ENCODE measurements at regions not wholly inside any gene's neighbourhood (a gene's known extent, or its start where the extent isn't known, plus 50 kb on each side); places are given as distances from the start of the nearest gene placed in this dataset.
"Not testable (repeated sequence)": the region's sequence is repeated elsewhere in the genome, so short reads cannot be mapped to it uniquely, and the experiment has no call there.

DNA sequence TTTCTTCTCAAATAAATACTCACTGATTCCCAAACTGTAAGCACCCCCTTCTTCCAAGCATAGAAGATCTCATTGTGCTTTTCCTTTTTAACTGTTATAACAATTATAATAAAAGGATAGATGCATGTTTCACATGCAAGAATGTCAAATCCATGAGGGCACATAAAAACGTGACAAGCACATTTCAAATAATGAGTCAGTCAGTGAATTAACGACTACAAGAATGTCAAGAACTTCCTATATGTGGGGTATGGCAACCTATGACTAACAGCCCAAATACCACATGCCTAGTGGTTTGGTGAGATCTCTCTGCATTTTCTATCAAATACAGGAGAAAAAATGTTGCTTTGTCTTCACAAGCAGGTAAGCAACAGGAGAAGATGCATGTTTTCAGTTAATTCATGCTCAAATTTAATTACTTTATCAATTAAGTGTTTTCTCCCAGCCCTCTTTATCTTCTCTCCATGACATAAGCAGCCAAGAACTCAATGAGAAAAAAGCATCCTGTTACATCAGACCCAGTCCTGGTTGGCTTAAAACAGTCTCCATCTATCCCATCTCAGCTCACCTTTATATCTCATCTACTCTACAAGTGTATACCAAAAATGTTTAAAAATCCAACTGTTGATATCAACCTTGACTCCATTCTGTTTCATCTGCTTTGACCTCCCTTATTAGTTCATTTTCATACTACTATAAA lies 181.5 kb upstream of the LMCD1 start:
- DNase-seq: no peak

DNA sequence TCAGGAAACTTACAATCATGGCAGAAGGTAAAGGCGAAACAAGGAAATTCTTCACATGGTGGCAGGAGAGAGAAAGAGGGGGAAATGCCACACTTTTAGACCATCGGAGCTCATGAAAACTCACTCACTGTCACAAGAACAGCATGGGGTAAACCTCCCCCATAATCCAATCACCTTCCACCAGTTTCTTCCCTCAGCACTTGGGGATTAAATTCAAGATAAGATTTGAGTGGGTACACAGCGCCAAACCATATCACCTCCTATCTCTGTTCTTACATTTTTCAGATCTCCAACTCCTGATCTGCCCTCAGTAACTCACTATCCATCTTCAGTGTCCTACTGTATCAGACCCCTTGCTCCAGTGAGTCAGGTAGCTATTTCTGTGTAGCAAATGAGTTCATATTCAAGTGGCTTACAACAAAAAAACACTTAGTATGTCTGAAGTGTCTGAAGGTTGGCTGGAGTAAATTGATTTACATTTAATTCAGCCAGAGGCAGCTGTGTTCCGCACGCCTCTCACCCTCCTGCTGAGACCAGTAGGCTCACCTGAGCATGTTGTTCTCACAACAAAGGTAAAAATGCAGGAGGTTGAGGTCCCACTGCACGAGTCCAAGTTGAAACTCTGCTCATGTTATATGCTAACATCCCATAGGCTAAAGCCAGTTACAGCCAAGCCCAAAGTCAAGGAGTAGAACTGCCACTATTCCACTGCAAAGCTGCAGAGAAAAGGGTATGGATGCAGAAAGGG lies 180.7 kb upstream of the LMCD1 start:
- DNase-seq: no peak

GRCh38 chr3:8324747-8325146 lies 176.9 kb upstream of the LMCD1 start:
- DNase-seq: peak; percentile 60

DNA sequence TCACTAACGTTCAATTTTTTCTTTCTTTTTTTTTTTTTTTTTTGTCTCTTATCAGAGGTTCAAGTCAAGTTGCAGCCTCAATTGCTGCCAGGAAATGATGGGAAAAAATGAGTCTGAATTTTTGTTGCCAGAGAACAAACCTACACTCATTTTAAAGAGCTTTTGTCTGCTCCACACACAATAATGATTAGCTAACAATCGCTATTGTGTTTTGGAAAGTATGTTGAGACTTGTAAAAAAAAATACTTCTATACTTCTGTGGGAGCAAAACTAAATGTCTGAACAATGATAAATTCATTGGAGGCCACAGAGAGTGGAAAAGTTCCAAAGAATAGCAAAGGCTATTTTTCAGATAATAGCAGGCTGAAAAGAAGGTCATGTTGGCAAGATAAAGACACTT lies 176.3 kb upstream of the LMCD1 start:
- DNase-seq: no peak

DNA sequence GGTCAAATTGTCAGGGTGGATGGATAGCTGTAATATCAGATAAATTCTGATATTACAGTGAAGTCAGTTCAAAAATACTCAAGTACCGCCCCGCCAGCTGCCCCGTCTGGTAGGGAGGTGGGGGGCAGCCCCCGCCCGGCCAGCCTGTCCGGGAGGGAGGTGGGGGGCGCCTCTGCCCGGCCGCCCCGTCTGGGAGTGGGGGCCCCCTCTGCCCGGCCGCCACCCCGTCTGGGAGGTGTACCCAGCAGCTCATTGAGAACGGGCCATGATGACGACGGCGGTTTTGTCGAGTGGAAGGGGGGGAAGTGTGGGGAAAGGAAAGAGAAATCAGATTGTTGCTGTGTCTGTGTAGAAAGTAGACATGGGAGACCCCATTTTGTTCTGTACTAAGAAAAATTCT lies 175.8 kb upstream of the LMCD1 start:
- DNase-seq: not testable (repeated sequence)

- DNase-seq: no peak
Observed at GRCh38 chr3:8327739-8328138, 173.9 kb upstream of the LMCD1 start.

DNA sequence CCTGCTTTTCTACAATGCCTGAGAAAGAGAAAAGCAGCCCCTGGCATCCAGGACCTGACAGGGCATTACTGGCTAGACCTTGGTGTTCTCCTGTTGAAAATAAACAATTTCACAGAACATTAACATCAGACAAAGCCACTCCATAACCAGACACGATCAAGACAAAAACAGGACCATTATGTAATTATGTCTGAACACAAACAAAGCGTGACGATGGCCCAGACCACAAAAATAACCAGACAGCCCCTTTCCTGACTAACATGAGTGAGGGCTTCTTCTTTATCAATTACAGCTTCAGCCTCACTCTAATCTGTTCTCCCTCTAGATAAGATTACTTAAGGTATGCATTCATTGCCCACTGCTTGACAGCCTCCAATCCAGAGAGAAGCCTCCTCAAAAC lies 172.7 kb upstream of the LMCD1 start:
- DNase-seq: no peak

- no peak for DNase-seq
Observed at GRCh38 chr3:8329598-8329997, 172.0 kb upstream of the LMCD1 start.

GRCh38 chr3:8336456-8336855 lies 165.2 kb upstream of the LMCD1 start:
- DNase-seq: no peak

DNA sequence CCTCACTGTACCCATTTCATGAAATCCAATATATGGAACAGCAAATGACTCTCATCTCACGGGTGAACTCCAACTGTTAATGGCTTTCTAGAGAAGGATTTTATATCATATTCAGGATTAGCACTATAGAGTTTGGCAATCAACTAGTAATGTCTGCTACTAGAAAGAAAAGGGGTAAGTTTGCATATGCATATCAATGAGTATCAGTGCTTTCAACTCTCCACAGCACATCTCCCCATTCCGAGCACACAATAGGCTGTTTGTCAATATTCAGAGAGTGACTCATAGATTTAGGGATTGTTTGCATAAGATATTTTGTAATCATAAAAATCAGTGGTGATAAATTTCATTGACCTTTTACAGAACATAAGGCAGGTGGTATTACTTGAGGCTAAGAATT lies 163.2 kb upstream of the LMCD1 start:
- no peak for DNase-seq

- no peak for DNase-seq
Observed at GRCh38 chr3:8341821-8342247, 159.8 kb upstream of the LMCD1 start.

GRCh38 chr3:8343058-8343457 lies 158.6 kb upstream of the LMCD1 start:
- DNase-seq: no peak

GRCh38 chr3:8345398-8345797 lies 156.2 kb upstream of the LMCD1 start:
- no peak for DNase-seq

DNA sequence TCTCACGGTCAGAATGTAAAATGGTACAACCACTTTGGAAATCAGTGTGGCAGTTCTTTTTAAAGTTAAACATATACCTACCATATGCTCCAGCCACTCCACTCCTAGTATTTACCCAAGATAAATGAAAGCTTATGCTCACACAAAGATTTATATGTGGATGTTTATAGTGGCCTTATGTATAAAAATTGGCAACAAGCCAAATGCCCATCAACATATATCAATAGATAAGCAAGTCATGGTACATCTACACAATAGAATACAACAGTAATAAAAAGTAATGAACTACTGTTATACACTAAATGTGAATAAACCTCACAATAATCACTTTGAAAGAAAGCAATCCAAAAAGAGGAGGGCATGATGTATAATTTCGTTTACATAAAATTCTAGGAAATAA lies 153.5 kb upstream of the LMCD1 start:
- no peak for DNase-seq

GRCh38 chr3:8352475-8352874 lies 149.1 kb upstream of the LMCD1 start:
- DNase-seq: no peak

DNA sequence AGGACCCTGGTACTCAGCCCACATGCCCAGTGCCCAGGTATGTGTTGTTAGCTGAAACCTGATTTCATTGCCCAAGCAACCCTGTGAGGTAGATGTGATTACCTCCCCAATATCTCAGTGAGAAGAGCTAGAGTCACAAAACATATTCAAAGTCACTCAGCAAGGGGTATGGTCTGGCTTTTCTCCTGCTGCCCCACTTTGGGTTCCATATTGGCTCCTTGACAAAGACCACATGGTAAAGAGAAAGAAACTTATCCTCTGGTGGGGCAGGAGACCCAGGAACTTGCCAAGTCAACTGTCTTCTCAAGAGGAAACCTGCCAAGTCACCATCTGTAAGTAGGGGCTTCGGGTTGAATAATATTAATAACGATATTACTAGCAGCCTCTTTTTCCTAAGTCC lies 148.3 kb upstream of the LMCD1 start:
- no peak for DNase-seq

- no peak for DNase-seq
Observed at GRCh38 chr3:8355346-8355745, 146.3 kb upstream of the LMCD1 start.

- not testable (repeated sequence) for DNase-seq
Observed at GRCh38 chr3:8356066-8356465, 145.6 kb upstream of the LMCD1 start.

GRCh38 chr3:8357859-8358258 lies 143.8 kb upstream of the LMCD1 start:
- DNase-seq: no peak

- DNase-seq: no peak
Observed at GRCh38 chr3:8359133-8359532, 142.5 kb upstream of the LMCD1 start.

GRCh38 chr3:8363200-8363599 lies 138.4 kb upstream of the LMCD1 start:
- DNase-seq: no peak

DNA sequence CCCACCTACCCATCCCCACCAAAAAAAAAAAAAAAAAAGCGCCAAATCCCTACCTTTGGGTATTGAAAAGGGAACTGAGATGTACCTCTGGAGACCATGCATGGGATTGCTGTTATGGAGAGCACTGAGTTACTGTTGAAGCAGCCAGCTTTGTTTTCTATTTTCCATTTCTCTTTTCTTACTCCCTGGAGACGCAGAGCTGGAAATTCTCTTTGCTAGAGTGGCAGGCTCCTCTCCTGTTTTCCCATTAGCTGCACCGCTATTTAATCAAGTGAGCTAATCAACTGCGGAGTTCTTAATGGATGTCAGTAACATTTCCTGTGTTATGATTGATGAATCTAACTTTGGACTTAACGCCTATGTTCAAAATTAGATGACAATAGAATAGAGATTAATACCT lies 136.1 kb upstream of the LMCD1 start:
- no peak for DNase-seq

GRCh38 chr3:8366219-8366810 lies 135.3 kb upstream of the LMCD1 start:
- DNase-seq: no peak

DNA sequence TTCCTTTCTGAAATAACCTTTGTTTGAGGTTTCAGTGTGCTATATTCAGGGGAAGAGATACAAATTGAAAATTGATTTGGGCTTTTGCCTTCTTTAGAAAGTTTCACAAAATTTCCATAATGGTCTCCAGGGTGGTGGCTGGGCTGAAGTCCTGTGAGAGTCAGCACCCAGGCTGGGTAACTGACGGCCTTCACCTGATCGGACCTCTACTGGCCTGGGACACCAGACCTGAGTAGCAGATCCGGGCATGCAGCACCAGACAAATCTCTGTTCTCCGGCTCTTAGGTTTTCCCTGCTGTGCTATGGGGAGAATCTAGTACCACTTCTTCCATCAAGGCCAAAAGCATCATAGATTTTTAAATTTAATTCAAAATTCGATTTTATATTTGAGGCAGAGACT lies 133.0 kb upstream of the LMCD1 start:
- DNase-seq: no peak

Measured in activated CD8-positive, alpha-beta memory T cell treated with anti-CD3 and anti-CD28 coated beads, Interleukin-2, amount 50 U/mL, for 48 hours (primary cell).